Neural crest cell (in vitro differentiated cells): ENCODE measurements at regions not wholly inside any gene's neighbourhood (a gene's known extent, or its start where the extent isn't known, plus 50 kb on each side); places are given as distances from the start of the nearest gene placed in this dataset.
"Not testable (repeated sequence)": the region's sequence is repeated elsewhere in the genome, so short reads cannot be mapped to it uniquely, and the experiment has no call there.

Experiments used
- DNase-seq: peaks from one replicate; pipeline ENCODE4 v3.0.0; 2021; ENCODE audit warnings: low read depth, mixed read lengths, low spot score
- H3K27ac Mint-ChIP-seq: one replicate; pipeline ENCODE4 v1.8.0; 2021; ENCODE audit warnings: mild to moderate bottlenecking, mixed read lengths; ENCODE audit not compliant: unreplicated experiment
- H3K27me3 Mint-ChIP-seq: 2 replicates; pipeline ENCODE4 v1.8.0; 2021; ENCODE audit warnings: low read depth, mild to moderate bottlenecking, mixed read lengths
- H3K36me3 Mint-ChIP-seq: 2 replicates; pipeline ENCODE4 v1.8.0; 2021; ENCODE audit warnings: low read depth, mild to moderate bottlenecking, mixed read lengths
- H3K4me1 Mint-ChIP-seq: 2 replicates; pipeline ENCODE4 v1.8.0; 2021; ENCODE audit warnings: mixed read lengths
- H3K4me3 Mint-ChIP-seq: one replicate; pipeline ENCODE4 v1.8.0; 2021; ENCODE audit warnings: mild to moderate bottlenecking, mixed read lengths
- H3K9me3 Mint-ChIP-seq: 2 replicates; pipeline ENCODE4 v1.8.0; 2021; ENCODE audit warnings: mixed read lengths
- CTCF ChIP-seq: fragments of 200-600 bp; sonication (generic); conservative IDR thresholded peaks from 2 replicates; pipeline ENCODE4 v1.5.0; 2021; ENCODE audit warnings: antibody characterized with exemption, mild to moderate bottlenecking

- H3K9me3 Mint-ChIP-seq: peaks cover 9% of the 10 kb centered on the region
- no peaks in the 10 kb centered on the region for H3K4me1 Mint-ChIP-seq
- H3K27me3 Mint-ChIP-seq: no peaks in the 10 kb centered on the region
- no peak overlapping the region for H3K4me3 Mint-ChIP-seq
- peaks cover 3% of the 10 kb centered on the region for H3K36me3 Mint-ChIP-seq
- no peak for DNase-seq
- H3K27ac Mint-ChIP-seq: no peak overlapping the region
- TF ChIP-seq CTCF: no peak
Observed at GRCh38 chr15:87680208-87680607, 576.3 kb downstream of the NTRK3 start.

- no peaks in the 10 kb centered on the region for H3K4me1 Mint-ChIP-seq
- DNase-seq: no peak
- H3K4me3 Mint-ChIP-seq: no peak overlapping the region
- no peak for TF ChIP-seq CTCF
- H3K27me3 Mint-ChIP-seq: no peaks in the 10 kb centered on the region
- H3K9me3 Mint-ChIP-seq: peaks cover 9% of the 10 kb centered on the region
- peaks cover 3% of the 10 kb centered on the region for H3K36me3 Mint-ChIP-seq
- no peak overlapping the region for H3K27ac Mint-ChIP-seq
Observed at GRCh38 chr15:87675271-87675670, 581.3 kb downstream of the NTRK3 start.

- peaks cover 16% of the 10 kb centered on the region for H3K9me3 Mint-ChIP-seq
- peaks cover 3% of the 10 kb centered on the region for H3K27me3 Mint-ChIP-seq
- H3K4me3 Mint-ChIP-seq: no peak overlapping the region
- peaks cover 3% of the 10 kb centered on the region for H3K36me3 Mint-ChIP-seq
- H3K27ac Mint-ChIP-seq: no peak overlapping the region
- TF ChIP-seq CTCF: peak; percentile 67
- DNase-seq: peak; percentile 38
- no peaks in the 10 kb centered on the region for H3K4me1 Mint-ChIP-seq
Observed at GRCh38 chr15:87672309-87673288, 583.9 kb downstream of the NTRK3 start.

- Mint-ChIP-seq H3K27ac (no peak overlapping the region), H3K4me1 (no peaks in the 10 kb centered on the region), H3K36me3 (no peaks in the 10 kb centered on the region), H3K9me3 (peaks cover 8% of the 10 kb centered on the region), H3K27me3 (peaks cover 3% of the 10 kb centered on the region), H3K4me3 (no peak overlapping the region)
- DNase-seq: no peak
- TF ChIP-seq CTCF: no peak
Observed at GRCh38 chr15:87671289-87671688, 585.2 kb downstream of the NTRK3 start.

GRCh38 chr15:87669846-87670245 lies 586.7 kb downstream of the NTRK3 start:
- Mint-ChIP-seq H3K9me3 (peaks cover 8% of the 10 kb centered on the region), H3K4me3 (no peak overlapping the region)
- TF ChIP-seq CTCF: no peak

GRCh38 chr15:87668768-87669564 lies 587.6 kb downstream of the NTRK3 start:
- not testable (repeated sequence) for H3K36me3 Mint-ChIP-seq, H3K4me1 Mint-ChIP-seq, H3K27me3 Mint-ChIP-seq, DNase-seq, H3K4me3 Mint-ChIP-seq, H3K9me3 Mint-ChIP-seq, H3K27ac Mint-ChIP-seq

More at GRCh38 chr15:87669846-87670245, 586.7 kb downstream of the NTRK3 start:
- H3K27ac Mint-ChIP-seq: no peak overlapping the region
- no peak for DNase-seq
- H3K4me1 Mint-ChIP-seq: no peaks in the 10 kb centered on the region
- no peaks in the 10 kb centered on the region for H3K36me3 Mint-ChIP-seq
- H3K27me3 Mint-ChIP-seq: peaks cover 3% of the 10 kb centered on the region
